SK-N-SH treated with all-trans-retinoic acid at 6 μM for 48 hours (cell line): ENCODE measurements at regions not wholly inside any gene's neighbourhood (a gene's known extent, or its start where the extent isn't known, plus 50 kb on each side); places are given as distances from the start of the nearest gene placed in this dataset.

Experiments
- ARNTL ChIP-seq: fragments of 450-650 bp; formaldehyde crosslinking; IDR thresholded peaks from 2 replicates; pipeline ENCODE4 v1.5.0; 2020; ENCODE audit warnings: low read depth, mild to moderate bottlenecking, moderate library complexity, borderline replicate concordance
- BACH2 ChIP-seq: fragments of 250-450 bp; sonication (Bioruptor Pico); IDR thresholded peaks from 2 replicates; pipeline ENCODE4 v1.9.0; 2021; ENCODE audit warnings: mild to moderate bottlenecking, borderline replicate concordance
- ISL1 ChIP-seq: fragments of 250-450 bp; sonication (Bioruptor Pico); IDR thresholded peaks from 2 replicates; pipeline ENCODE4 v2.1.2; 2022; ENCODE audit warnings: mild to moderate bottlenecking, moderate library complexity
- PATZ1 ChIP-seq: fragments of 250-450 bp; sonication (Bioruptor Pico); IDR thresholded peaks from 2 replicates; pipeline ENCODE4 v1.8.0; 2020; ENCODE audit warnings: mild to moderate bottlenecking, moderate library complexity, borderline replicate concordance
- RARB ChIP-seq: fragments of 250-450 bp; sonication (Bioruptor Pico); IDR thresholded peaks from 2 replicates; pipeline ENCODE4 v1.8.0; 2021; ENCODE audit warnings: mild to moderate bottlenecking, moderate library complexity
- SNAI2 ChIP-seq: fragments of 250-450 bp; sonication (Bioruptor Pico); IDR thresholded peaks from 2 replicates; pipeline ENCODE4 v1.5.0; 2020; ENCODE audit warnings: mild to moderate bottlenecking, moderate library complexity
- ZC3H10 ChIP-seq: fragments of 250-450 bp; sonication (Bioruptor Pico); IDR thresholded peaks from 2 replicates; pipeline ENCODE4 v1.5.1; 2021; ENCODE audit warnings: mild to moderate bottlenecking, moderate library complexity
- ZFP30 ChIP-seq: fragments of 450-650 bp; formaldehyde crosslinking; IDR thresholded peaks from 2 replicates; pipeline ENCODE4 v1.5.0; 2022; ENCODE audit warnings: mild to moderate bottlenecking, moderate library complexity
- ZNF70 ChIP-seq: fragments of 450-650 bp; formaldehyde crosslinking; IDR thresholded peaks from 2 replicates; pipeline ENCODE4 v1.5.0; 2020; ENCODE audit warnings: mild to moderate bottlenecking, moderate library complexity
- ZNF8 ChIP-seq: fragments of 450-650 bp; formaldehyde crosslinking; IDR thresholded peaks from 2 replicates; pipeline ENCODE4 v1.5.0; 2020; ENCODE audit warnings: mild to moderate bottlenecking, moderate library complexity

DNA sequence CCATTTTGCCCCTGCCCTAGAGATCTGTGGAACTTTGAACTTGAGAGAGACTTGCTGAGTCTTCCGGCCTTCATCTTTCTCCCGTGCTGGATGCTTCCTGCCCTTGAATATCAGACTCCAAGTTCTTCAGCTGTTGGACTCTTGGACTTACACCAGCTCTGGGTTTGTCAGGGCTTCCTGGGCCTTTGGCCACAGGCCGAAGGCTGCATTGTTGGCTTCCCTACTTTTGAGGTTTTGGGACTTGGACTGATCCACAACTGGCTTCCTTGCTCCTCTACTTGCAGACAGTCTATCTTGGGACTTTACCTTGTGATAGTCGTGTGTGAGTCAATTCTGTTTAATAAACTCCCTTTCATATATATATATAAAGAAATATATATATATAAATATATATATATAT lies 1071.0 kb downstream of the ADGRL3 start:
- TF ChIP-seq PATZ1 (CRISPR knock-in tag) (no peak), ZNF70 (CRISPR knock-in tag) (no peak), ZNF8 (CRISPR knock-in tag) (no peak), ZFP30 (no peak), ARNTL (CRISPR knock-in tag) (no peak), SNAI2 (CRISPR knock-in tag) (no peak), BACH2 (CRISPR knock-in tag) (no peak), ISL1 (CRISPR knock-in tag) (no peak), ZC3H10 (no peak), RARB (no peak)
